IPS DF 6.9 (cell line): ENCODE measurements at regions not wholly inside any gene's neighbourhood (a gene's known extent, or its start where the extent isn't known, plus 50 kb on each side); places are given as distances from the start of the nearest gene placed in this dataset.

Experiments used
- DNase-seq: peaks from one replicate; pipeline ENCODE4 v3.0.0-alpha.2; 2013; ENCODE audit warnings: low read depth, low spot score
- H3K27ac ChIP-seq: one replicate; pipeline ENCODE4 v1.5.1; 2013; ENCODE audit warnings: low read length, control low read depth
- H3K27me3 ChIP-seq: 2 replicates; pipeline ENCODE4 v1.6.1; 2013; ENCODE audit warnings: mild to moderate bottlenecking, low read length; ENCODE audit not compliant: control insufficient read depth, insufficient read depth
- H3K36me3 ChIP-seq: 2 replicates; pipeline ENCODE4 v1.6.1; 2013; ENCODE audit warnings: low read length; ENCODE audit not compliant: control insufficient read depth, insufficient read depth
- H3K4me1 ChIP-seq: 2 replicates; pipeline ENCODE4 v1.6.1; 2013; ENCODE audit warnings: low read length; ENCODE audit not compliant: control insufficient read depth, insufficient read depth
- H3K4me3 ChIP-seq: 2 replicates; pipeline ENCODE4 v1.5.1; 2013; ENCODE audit warnings: mild to moderate bottlenecking, low read length
- H3K9me3 ChIP-seq: 2 replicates; pipeline ENCODE4 v1.6.1; 2013; ENCODE audit warnings: low read length, inconsistent platforms; ENCODE audit not compliant: control insufficient read depth, insufficient read depth
- WGBS: extraction: QIAGEN DNeasy Blood & Tissue Kit; methylation state at CpG from one replicate; pipeline ENCODE4 v1.1.7; 2013; ENCODE audit warnings: mixed read lengths, missing lambda C conversion rate; ENCODE audit not compliant: insufficient read length, insufficient coverage; 5-methylcytosine and 5-hydroxymethylcytosine counted together

- DNase-seq: no peak
- 100% methylated on average over 1 of the region's 1 CpG for WGBS
- Histone ChIP-seq H3K9me3 (no peaks in the 10 kb centered on the region), H3K4me1 (no peaks in the 10 kb centered on the region), H3K36me3 (no peaks in the 10 kb centered on the region), H3K4me3 (no peak overlapping the region), H3K27me3 (no peaks in the 10 kb centered on the region), H3K27ac (no peak overlapping the region)
Measured at GRCh38 chr5:92748072-92748676, 832.8 kb downstream of the NR2F1-AS1 start.

- no peak overlapping the region for H3K27ac ChIP-seq
- no peaks in the 10 kb centered on the region for H3K9me3 ChIP-seq
- WGBS: no CpG with 5 or more reads among the region's 2 CpGs
- no peaks in the 10 kb centered on the region for H3K36me3 ChIP-seq
- no peak overlapping the region for H3K4me3 ChIP-seq
- H3K27me3 ChIP-seq: no peaks in the 10 kb centered on the region
- no peaks in the 10 kb centered on the region for H3K4me1 ChIP-seq
- no peak for DNase-seq
Measured at GRCh38 chr5:92741906-92742305, 839.1 kb downstream of the NR2F1-AS1 start.

- no peak for DNase-seq
- Histone ChIP-seq H3K27ac (no peak overlapping the region), H3K27me3 (no peaks in the 10 kb centered on the region), H3K9me3 (no peaks in the 10 kb centered on the region), H3K36me3 (no peaks in the 10 kb centered on the region), H3K4me1 (no peaks in the 10 kb centered on the region), H3K4me3 (no peak overlapping the region)
- WGBS: no CpG with 5 or more reads among the region's 2 CpGs
Measured at GRCh38 chr5:92734211-92734940, 846.6 kb downstream of the NR2F1-AS1 start.

- no peak for DNase-seq
- Histone ChIP-seq H3K36me3 (no peaks in the 10 kb centered on the region), H3K4me1 (no peaks in the 10 kb centered on the region), H3K9me3 (no peaks in the 10 kb centered on the region), H3K27ac (no peak overlapping the region), H3K27me3 (no peaks in the 10 kb centered on the region), H3K4me3 (no peak overlapping the region)
- no CpG with 5 or more reads among the region's 1 CpG for WGBS
Measured at GRCh38 chr5:92730486-92730885, 850.5 kb downstream of the NR2F1-AS1 start.

GRCh38 chr5:92729088-92729487 lies 851.9 kb downstream of the NR2F1-AS1 start:
- WGBS: no CpG with 5 or more reads among the region's 5 CpGs
- Histone ChIP-seq H3K27me3 (no peaks in the 10 kb centered on the region), H3K4me3 (no peak overlapping the region), H3K27ac (no peak overlapping the region), H3K36me3 (no peaks in the 10 kb centered on the region), H3K9me3 (no peaks in the 10 kb centered on the region), H3K4me1 (no peaks in the 10 kb centered on the region)
- no peak for DNase-seq

GRCh38 chr5:92715946-92716520 lies 865.0 kb downstream of the NR2F1-AS1 start:
- H3K4me1 ChIP-seq: no peaks in the 10 kb centered on the region
- 100% methylated on average over 1 of the region's 5 CpGs for WGBS
- no peak overlapping the region for H3K4me3 ChIP-seq

GRCh38 chr5:92713826-92714225 lies 867.2 kb downstream of the NR2F1-AS1 start:
- WGBS: no CpG with 5 or more reads among the region's 1 CpG
- no peak for DNase-seq
- no peaks in the 10 kb centered on the region for H3K36me3 ChIP-seq
- no peak overlapping the region for H3K4me3 ChIP-seq
- H3K4me1 ChIP-seq: no peaks in the 10 kb centered on the region
- no peaks in the 10 kb centered on the region for H3K27me3 ChIP-seq
- H3K27ac ChIP-seq: no peak overlapping the region
- no peaks in the 10 kb centered on the region for H3K9me3 ChIP-seq

More at GRCh38 chr5:92715946-92716520, 865.0 kb downstream of the NR2F1-AS1 start:
- no peaks in the 10 kb centered on the region for H3K9me3 ChIP-seq
- no peaks in the 10 kb centered on the region for H3K27me3 ChIP-seq
- H3K27ac ChIP-seq: no peak overlapping the region
- DNase-seq: no peak
- H3K36me3 ChIP-seq: no peaks in the 10 kb centered on the region

- H3K4me3 ChIP-seq: no peak overlapping the region
- no peaks in the 10 kb centered on the region for H3K4me1 ChIP-seq
- no peak overlapping the region for H3K27ac ChIP-seq
- no peaks in the 10 kb centered on the region for H3K27me3 ChIP-seq
- H3K9me3 ChIP-seq: no peaks in the 10 kb centered on the region
- no peaks in the 10 kb centered on the region for H3K36me3 ChIP-seq
- DNase-seq: no peak
- WGBS: no CpG with 5 or more reads among the region's 8 CpGs
Measured at GRCh38 chr5:92713335-92713743, 867.7 kb downstream of the NR2F1-AS1 start.

- no CpG with 5 or more reads among the region's 4 CpGs for WGBS
- H3K27ac ChIP-seq: no peak overlapping the region
- no peaks in the 10 kb centered on the region for H3K9me3 ChIP-seq
- H3K27me3 ChIP-seq: no peaks in the 10 kb centered on the region
- H3K4me3 ChIP-seq: no peak overlapping the region
- no peaks in the 10 kb centered on the region for H3K4me1 ChIP-seq
- no peaks in the 10 kb centered on the region for H3K36me3 ChIP-seq
- DNase-seq: no peak
Measured at GRCh38 chr5:92711956-92712355, 869.1 kb downstream of the NR2F1-AS1 start.

- no peaks in the 10 kb centered on the region for H3K36me3 ChIP-seq
- DNase-seq: no peak
- H3K4me3 ChIP-seq: no peak overlapping the region
- H3K9me3 ChIP-seq: no peaks in the 10 kb centered on the region
- no peaks in the 10 kb centered on the region for H3K4me1 ChIP-seq
- no peak overlapping the region for H3K27ac ChIP-seq
- no peaks in the 10 kb centered on the region for H3K27me3 ChIP-seq
Measured at GRCh38 chr5:92704590-92704989, 876.4 kb downstream of the NR2F1-AS1 start.
